Type B pancreatic cell (in vitro differentiated cells): ENCODE measurements at regions not wholly inside any gene's neighbourhood (a gene's known extent, or its start where the extent isn't known, plus 50 kb on each side); places are given as distances from the start of the nearest gene placed in this dataset.

Experiments used
- DNase-seq: peaks from one replicate; pipeline ENCODE4 v3.0.0; 2021; ENCODE audit warnings: mixed read lengths; ENCODE audit not compliant: unreplicated experiment; ENCODE audit errors: extremely low spot score
- H3K27ac Mint-ChIP-seq: 2 replicates; pipeline ENCODE4 v1.8.0; 2021; ENCODE audit warnings: mild to moderate bottlenecking, mixed read lengths
- H3K27me3 Mint-ChIP-seq: 2 replicates; pipeline ENCODE4 v1.8.0; 2021; ENCODE audit warnings: mixed read lengths
- H3K36me3 Mint-ChIP-seq: 2 replicates; pipeline ENCODE4 v1.8.0; 2021; ENCODE audit warnings: mixed read lengths
- H3K4me1 Mint-ChIP-seq: one replicate; pipeline ENCODE4 v1.8.0; 2021; ENCODE audit warnings: mixed read lengths; ENCODE audit not compliant: unreplicated experiment
- H3K4me3 Mint-ChIP-seq: 2 replicates; pipeline ENCODE4 v1.8.0; 2021; ENCODE audit warnings: mild to moderate bottlenecking, mixed read lengths
- H3K9me3 Mint-ChIP-seq: 2 replicates; pipeline ENCODE4 v1.8.0; 2021; ENCODE audit warnings: mixed read lengths
- CTCF ChIP-seq: fragments of 200-600 bp; sonication (generic); conservative IDR thresholded peaks from 2 replicates; pipeline ENCODE4 v1.5.0; 2021; ENCODE audit warnings: antibody characterized with exemption, mild to moderate bottlenecking

- Mint-ChIP-seq H3K27me3 (peaks cover 2% of the 10 kb centered on the region), H3K27ac (no peak overlapping the region), H3K4me1 (no peaks in the 10 kb centered on the region), H3K4me3 (no peak overlapping the region), H3K36me3 (no peaks in the 10 kb centered on the region), H3K9me3 (no peaks in the 10 kb centered on the region)
- TF ChIP-seq CTCF = no peak
- no peak for DNase-seq
Observed at GRCh38 chr2:172208791-172209325, 106.2 kb upstream of the DLX2 start.

- H3K9me3 Mint-ChIP-seq = no peaks in the 10 kb centered on the region
- H3K4me3 Mint-ChIP-seq = no peak overlapping the region
- TF ChIP-seq CTCF = no peak
- H3K4me1 Mint-ChIP-seq = no peaks in the 10 kb centered on the region
- no peaks in the 10 kb centered on the region for H3K36me3 Mint-ChIP-seq
- no peaks in the 10 kb centered on the region for H3K27me3 Mint-ChIP-seq
- no peak for DNase-seq
- H3K27ac Mint-ChIP-seq = no peak overlapping the region
Observed at GRCh38 chr2:172210599-172210998, 107.9 kb upstream of the DLX2 start.

- peaks cover 8% of the 10 kb centered on the region for H3K4me1 Mint-ChIP-seq
- H3K27ac Mint-ChIP-seq = no peak overlapping the region
- no peaks in the 10 kb centered on the region for H3K36me3 Mint-ChIP-seq
- H3K9me3 Mint-ChIP-seq = no peaks in the 10 kb centered on the region
- no peaks in the 10 kb centered on the region for H3K27me3 Mint-ChIP-seq
- H3K4me3 Mint-ChIP-seq = no peak overlapping the region
- no peak for TF ChIP-seq CTCF
- DNase-seq = no peak
Observed at GRCh38 chr2:172211512-172211911, 108.8 kb upstream of the DLX2 start.

GRCh38 chr2:172213116-172213860 lies 110.6 kb upstream of the DLX2 start:
- TF ChIP-seq CTCF = no peak
- Mint-ChIP-seq H3K4me3 (no peak overlapping the region), H3K9me3 (no peaks in the 10 kb centered on the region), H3K36me3 (no peaks in the 10 kb centered on the region), H3K27me3 (no peaks in the 10 kb centered on the region), H3K4me1 (peaks cover 13% of the 10 kb centered on the region), H3K27ac (no peak overlapping the region)
- DNase-seq = no peak

GRCh38 chr2:172214252-172214651 lies 111.6 kb upstream of the DLX2 start:
- Mint-ChIP-seq H3K36me3 (no peaks in the 10 kb centered on the region), H3K4me1 (peaks cover 13% of the 10 kb centered on the region), H3K27ac (no peak overlapping the region), H3K9me3 (no peaks in the 10 kb centered on the region), H3K4me3 (no peak overlapping the region), H3K27me3 (no peaks in the 10 kb centered on the region)
- DNase-seq = no peak
- TF ChIP-seq CTCF = no peak
